RKO (cell line): ENCODE measurements at regions not wholly inside any gene's neighbourhood (a gene's known extent, or its start where the extent isn't known, plus 50 kb on each side); places are given as distances from the start of the nearest gene placed in this dataset.
"Not testable (repeated sequence)": the region's sequence is repeated elsewhere in the genome, so short reads cannot be mapped to it uniquely, and the experiment has no call there.

Source experiments
- DNase-seq: peaks from one replicate; pipeline ENCODE4 v3.0.0-alpha.2; 2016; ENCODE audit warnings: low spot score

- DNase-seq, result no peak
These were observed 336.6 kb downstream of the HGF start for GRCh38 chr7:81433206-81433605.

DNA sequence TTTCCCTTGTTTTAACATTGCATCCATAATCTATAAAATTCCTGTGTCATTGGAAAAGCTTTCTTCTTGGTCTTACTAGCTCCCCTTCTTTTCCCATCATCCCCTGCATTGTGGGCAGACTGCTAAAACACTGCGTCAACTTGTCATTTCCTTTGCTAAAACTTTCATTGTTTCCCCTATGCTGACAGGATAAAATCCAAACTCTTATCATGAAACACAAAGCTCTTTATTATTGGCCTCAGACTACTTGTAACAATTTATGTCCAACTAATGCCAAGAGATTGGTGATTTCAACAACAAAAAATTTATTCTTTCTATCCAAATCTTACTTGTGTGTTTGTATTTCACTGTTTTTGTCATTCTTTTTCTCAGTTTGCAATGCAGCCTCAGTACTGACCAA lies 339.1 kb downstream of the HGF start:
- no peak for DNase-seq

DNA sequence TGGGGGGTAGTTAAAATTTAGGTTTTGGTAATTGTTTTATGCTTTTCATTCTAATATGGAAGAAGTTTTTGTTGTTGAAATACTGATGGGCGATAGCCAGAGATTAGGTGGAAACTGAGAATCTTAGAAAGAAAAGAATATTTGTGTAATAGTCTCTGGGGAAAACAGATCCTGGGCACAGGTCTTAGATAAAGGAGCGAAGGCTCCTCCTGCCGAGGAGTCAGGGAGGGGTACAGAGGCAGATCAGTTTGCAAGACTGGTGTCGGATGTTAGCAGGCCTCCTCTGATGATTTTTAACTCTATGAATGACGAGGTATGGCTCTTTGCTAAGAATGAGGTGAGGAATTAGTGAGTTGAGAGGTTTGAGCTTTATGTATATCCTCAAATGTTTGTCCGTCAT lies 339.7 kb downstream of the HGF start:
- DNase-seq, result no peak

DNA sequence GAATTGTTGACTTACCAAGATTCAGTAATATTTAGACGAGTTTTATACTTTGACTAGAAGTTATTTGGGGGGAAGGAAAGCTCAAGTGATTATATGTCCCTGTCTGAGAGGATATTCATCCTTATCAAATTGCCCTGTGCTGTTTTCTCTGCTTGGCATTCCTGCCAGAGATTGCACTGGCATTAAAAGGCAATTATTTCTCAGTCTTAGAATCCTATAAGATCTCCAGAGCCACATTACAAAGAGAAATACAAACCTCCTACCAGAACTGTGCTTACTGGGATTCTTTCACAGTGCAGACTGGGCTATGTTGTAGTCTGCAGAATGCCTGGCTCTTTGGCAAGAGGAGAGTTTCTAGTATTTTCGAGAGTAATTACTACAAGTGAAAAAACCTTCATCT lies 342.4 kb downstream of the HGF start:
- no peak for DNase-seq

DNA sequence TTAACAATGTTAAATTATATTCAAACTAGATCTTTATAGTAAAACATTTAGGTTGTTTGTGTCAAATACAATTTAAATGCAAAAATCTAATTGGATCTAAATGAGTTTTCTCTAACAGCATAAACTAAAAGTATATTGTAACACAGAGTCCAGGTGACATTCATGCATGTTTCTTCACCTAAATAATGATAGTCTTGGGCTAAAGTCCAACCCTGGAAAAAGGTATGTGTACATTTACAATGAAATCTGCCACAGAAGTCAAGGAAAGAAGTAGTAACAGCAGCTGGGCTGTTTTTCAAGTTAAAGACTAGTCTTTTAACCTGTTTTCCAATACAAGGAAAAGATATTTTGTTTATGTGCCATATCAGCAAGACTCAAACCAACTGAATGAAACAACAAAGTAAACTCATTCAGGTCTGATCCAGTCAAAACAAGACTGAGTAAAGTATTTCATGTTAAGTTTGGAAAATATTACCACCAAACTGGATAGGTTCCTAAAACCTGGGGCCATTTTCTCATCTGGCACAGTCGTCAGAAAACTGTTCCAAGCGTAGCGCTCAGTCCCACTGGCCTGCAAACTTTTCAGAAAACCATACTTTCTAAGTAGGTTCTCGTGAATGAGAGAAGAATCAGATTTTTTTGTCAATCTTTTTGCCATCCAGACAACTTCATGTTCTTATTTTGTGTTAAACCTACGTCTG lies 349.2 kb downstream of the HGF start:
- DNase-seq, result no peak

GRCh38 chr7:81419731-81420130 lies 350.1 kb downstream of the HGF start:
- no peak for DNase-seq

- DNase-seq, result no peak
These were observed 353.2 kb downstream of the HGF start for GRCh38 chr7:81416659-81417058.

- peak; percentile 23 for DNase-seq
These were observed 354.7 kb downstream of the HGF start for GRCh38 chr7:81415181-81415580.

DNA sequence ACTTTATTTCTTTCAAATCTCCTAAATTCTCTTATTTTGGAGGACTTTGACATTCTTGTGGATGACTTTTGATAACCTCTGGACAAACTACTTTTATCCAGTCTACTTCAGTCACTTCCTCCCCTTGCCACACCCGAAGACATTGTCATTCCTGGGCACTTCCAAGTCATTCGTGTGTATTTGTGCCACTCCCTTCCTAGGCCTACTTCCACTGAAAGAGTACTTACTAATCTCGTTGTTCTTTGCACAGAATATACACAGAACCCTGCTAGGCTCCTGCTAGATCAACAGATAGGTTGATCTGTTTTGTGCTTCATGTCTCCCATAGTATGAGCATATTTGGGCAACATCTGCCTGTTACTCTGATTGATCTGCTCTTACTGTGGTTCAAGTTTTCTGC lies 355.4 kb downstream of the HGF start:
- no peak for DNase-seq

DNA sequence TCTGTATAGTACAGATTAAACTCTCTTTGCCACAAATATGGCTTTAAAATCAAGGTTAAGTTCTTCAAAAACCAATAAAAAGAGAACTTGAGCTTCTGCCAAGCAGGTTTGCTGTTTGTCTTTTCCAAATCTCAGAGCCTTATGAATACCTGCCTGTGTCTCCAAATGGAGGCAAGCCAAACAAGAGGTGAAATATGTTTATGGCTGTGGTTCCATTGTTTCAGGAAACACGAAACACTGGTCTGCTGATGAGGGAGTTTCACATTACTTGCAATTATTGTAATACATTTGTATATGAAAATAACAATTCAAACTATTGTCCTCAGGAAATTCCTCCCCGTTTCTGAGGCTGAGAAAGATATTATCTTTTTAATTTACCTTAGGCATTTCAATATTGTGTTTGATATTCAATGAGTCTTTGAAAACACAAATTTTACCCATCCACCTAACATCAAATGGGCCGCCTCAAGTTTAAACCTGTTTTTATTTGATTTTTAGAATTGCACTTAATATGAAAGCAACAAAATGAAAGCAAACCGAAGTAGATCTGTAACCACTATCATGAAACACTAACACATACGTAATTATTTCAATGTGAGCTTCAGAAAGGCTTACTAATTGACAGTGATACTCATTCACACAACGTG lies 359.3 kb downstream of the HGF start:
- DNase-seq, result no peak

- DNase-seq, result no peak
These were observed 361.1 kb downstream of the HGF start for GRCh38 chr7:81408728-81409127.

GRCh38 chr7:81407094-81407493 lies 362.8 kb downstream of the HGF start:
- no peak for DNase-seq

DNA sequence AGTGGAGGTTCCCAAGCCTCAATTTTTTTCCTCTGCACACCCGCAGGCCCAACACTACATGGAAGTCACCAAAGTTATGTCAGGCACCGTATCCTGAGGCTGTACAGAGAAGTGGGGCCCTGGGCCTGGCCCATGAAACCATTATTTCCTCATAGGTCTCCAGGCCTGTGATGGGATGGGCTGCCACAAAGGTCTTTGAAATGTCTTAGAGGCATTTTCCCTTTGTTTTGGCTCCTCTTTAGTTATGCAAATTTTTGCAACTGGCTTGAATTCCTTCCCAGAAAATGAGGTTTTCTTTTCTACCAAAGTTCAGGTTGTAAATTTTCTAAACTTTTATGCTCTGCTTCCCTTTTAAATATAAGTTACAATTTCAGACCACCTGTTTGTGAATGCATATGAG lies 365.2 kb downstream of the HGF start:
- DNase-seq, result no peak

GRCh38 chr7:81402227-81402626 lies 367.6 kb downstream of the HGF start:
- no peak for DNase-seq

- no peak for DNase-seq
These were observed 370.4 kb downstream of the HGF start for GRCh38 chr7:81399471-81399870.

- no peak for DNase-seq
These were observed 375.8 kb downstream of the HGF start for GRCh38 chr7:81394029-81394428.

GRCh38 chr7:81393018-81393417 lies 376.8 kb downstream of the HGF start:
- no peak for DNase-seq

- no peak for DNase-seq
These were observed 384.5 kb downstream of the HGF start for GRCh38 chr7:81385370-81385769.

- no peak for DNase-seq
These were observed 386.0 kb downstream of the HGF start for GRCh38 chr7:81383846-81384245.

GRCh38 chr7:81374641-81375040 lies 395.2 kb downstream of the HGF start:
- DNase-seq, result not testable (repeated sequence)

DNA sequence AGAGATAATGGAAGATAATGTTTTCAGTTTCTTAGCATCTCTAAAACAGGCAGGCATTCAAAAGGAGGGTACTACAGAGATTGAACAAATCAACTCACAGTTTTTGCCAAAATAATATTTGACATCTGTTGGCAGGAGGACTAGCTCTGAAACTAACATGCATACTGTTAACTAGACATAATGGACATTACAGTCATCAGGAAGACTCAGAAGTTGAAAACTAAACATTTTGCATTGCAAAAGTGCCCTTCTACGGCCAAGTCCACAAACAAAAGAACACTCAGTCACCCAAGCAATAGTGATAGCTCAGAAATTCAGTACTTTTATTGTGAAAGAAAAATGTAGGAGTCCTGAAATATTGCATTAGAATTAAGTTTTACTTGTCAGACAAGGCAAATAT lies 399.0 kb downstream of the HGF start:
- no peak for DNase-seq

DNA sequence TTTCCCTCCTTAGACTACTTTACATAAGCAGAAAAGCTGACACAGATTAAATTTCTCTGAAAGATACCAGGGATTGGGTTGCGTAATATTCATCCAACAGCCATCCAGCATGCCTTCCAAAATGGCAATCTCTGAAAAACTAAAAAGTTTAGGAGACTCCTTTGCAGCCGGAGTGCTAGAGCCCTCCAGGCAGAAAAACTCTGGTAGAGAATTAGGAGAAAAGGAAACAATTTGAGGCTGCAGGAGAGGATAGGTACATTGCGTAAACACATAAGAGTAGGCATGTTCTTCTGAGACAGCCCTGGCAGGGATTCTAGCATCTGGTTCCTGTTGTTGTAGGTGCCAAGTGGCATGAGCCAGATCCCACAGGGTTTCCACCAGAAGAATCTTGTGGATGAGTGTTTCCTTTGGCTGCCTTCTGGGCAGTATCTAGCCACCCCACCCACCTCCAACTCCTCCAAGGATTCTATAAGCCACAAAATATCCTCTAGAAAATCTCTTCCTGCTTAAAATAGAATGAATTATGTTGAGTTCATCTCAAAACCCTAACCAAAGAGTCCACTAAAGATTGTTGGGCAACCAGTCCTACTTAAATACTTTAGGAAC lies 402.4 kb downstream of the HGF start:
- no peak for DNase-seq

- DNase-seq, result no peak
These were observed 403.3 kb downstream of the HGF start for GRCh38 chr7:81366546-81366945.
